Upper lobe of right lung (tissue), 1 donor: ENCODE measurements at regions not wholly inside any gene's neighbourhood (a gene's known extent, or its start where the extent isn't known, plus 50 kb on each side); places are given as distances from the start of the nearest gene placed in this dataset.

Experiments used
- ATAC-seq: fragments of 200-7000 bp; cut with Tn5 transposase; one replicate; pipeline ENCODE4 v1.9.1; 2020; ENCODE audit warnings: mild to moderate bottlenecking, moderate library complexity
- DNase-seq: peaks from one replicate; pipeline ENCODE4 v3.0.0-alpha.2; 2020
- H3K27ac ChIP-seq: fragments of 200-600 bp; one replicate; pipeline ENCODE4 v1.8.0; 2022
- H3K27me3 ChIP-seq: fragments of 200-600 bp; one replicate; pipeline ENCODE4 v1.8.0; 2022; ENCODE audit warnings: mild to moderate bottlenecking
- H3K36me3 ChIP-seq: fragments of 200-600 bp; one replicate; pipeline ENCODE4 v1.8.0; 2022
- H3K4me1 ChIP-seq: fragments of 200-600 bp; one replicate; pipeline ENCODE4 v1.8.0; 2022
- H3K4me3 ChIP-seq: fragments of 200-600 bp; one replicate; pipeline ENCODE4 v1.8.0; 2022; ENCODE audit warnings: mild to moderate bottlenecking
- H3K9me3 ChIP-seq: fragments of 200-600 bp; one replicate; pipeline ENCODE4 v1.8.0; 2022
- CTCF ChIP-seq: fragments of 200-600 bp; IDR thresholded peaks from one replicate; pipeline ENCODE4 v1.8.0; 2022; ENCODE audit warnings: antibody characterized with exemption
- intact Hi-C: fragments of 100-400 bp; cut with DNase I; formaldehyde crosslinking; loops from one replicate; pipeline ENCODE4 v1.11.0; 2022
- donor health status: DM: no; HTN: yes; CAD: no; lungs with severe emphysema.

- ATAC-seq, result no peak
- intact Hi-C loops, result no loop called here
- Histone ChIP-seq H3K4me3 (no peak overlapping the region), H3K27me3 (no peaks in the 10 kb centered on the region), H3K36me3 (no peaks in the 10 kb centered on the region), H3K4me1 (no peaks in the 10 kb centered on the region), H3K9me3 (no peaks in the 10 kb centered on the region), H3K27ac (no peak overlapping the region)
- DNase-seq, result no peak
- no peak for TF ChIP-seq CTCF
These were observed 172.8 kb downstream of the NR2F2 start for GRCh38 chr15:96503276-96503675.

- no peak overlapping the region for H3K27ac ChIP-seq
- no peaks in the 10 kb centered on the region for H3K4me1 ChIP-seq
- intact Hi-C loops, result no loop called here
- no peak overlapping the region for H3K4me3 ChIP-seq
- H3K36me3 ChIP-seq, result no peaks in the 10 kb centered on the region
- DNase-seq (no peak), ATAC-seq (no peak)
- no peak for TF ChIP-seq CTCF
- no peaks in the 10 kb centered on the region for H3K27me3 ChIP-seq
- H3K9me3 ChIP-seq, result no peaks in the 10 kb centered on the region
These were observed 173.9 kb downstream of the NR2F2 start for GRCh38 chr15:96504371-96504770.

- Histone ChIP-seq H3K9me3 (no peaks in the 10 kb centered on the region), H3K4me3 (no peak overlapping the region), H3K27me3 (no peaks in the 10 kb centered on the region), H3K4me1 (no peaks in the 10 kb centered on the region), H3K36me3 (no peaks in the 10 kb centered on the region), H3K27ac (no peak overlapping the region)
- TF ChIP-seq CTCF, result no peak
- intact Hi-C loops, result no loop called here
- ATAC-seq, result no peak
- DNase-seq, result no peak
These were observed 174.5 kb downstream of the NR2F2 start for GRCh38 chr15:96505014-96505413.

GRCh38 chr15:96514607-96515285 is 184.2 kb downstream of the NR2F2 start:
- no peak overlapping the region for H3K27ac ChIP-seq
- no peaks in the 10 kb centered on the region for H3K27me3 ChIP-seq
- H3K9me3 ChIP-seq, result no peaks in the 10 kb centered on the region
- no peak overlapping the region for H3K4me3 ChIP-seq
- intact Hi-C loops, result no loop called here
- no peak for ATAC-seq
- no peaks in the 10 kb centered on the region for H3K36me3 ChIP-seq
- no peaks in the 10 kb centered on the region for H3K4me1 ChIP-seq
- TF ChIP-seq CTCF, result no peak
- DNase-seq, result no peak

GRCh38 chr15:96515371-96515770 is 184.9 kb downstream of the NR2F2 start:
- intact Hi-C loops, result no loop called here
- no peak for ATAC-seq

More at GRCh38 chr15:96515371-96515770, 184.9 kb downstream of the NR2F2 start:
- H3K9me3 ChIP-seq, result no peaks in the 10 kb centered on the region
- no peaks in the 10 kb centered on the region for H3K27me3 ChIP-seq
- no peaks in the 10 kb centered on the region for H3K4me1 ChIP-seq
- no peak for DNase-seq
- no peaks in the 10 kb centered on the region for H3K36me3 ChIP-seq
- no peak overlapping the region for H3K27ac ChIP-seq
- no peak overlapping the region for H3K4me3 ChIP-seq
- TF ChIP-seq CTCF, result no peak
